ENCODE measurements at regions not wholly inside any gene's neighbourhood (a gene's known extent, or its start where the extent isn't known, plus 50 kb on each side); places are given as distances from the start of the nearest gene placed in this dataset.

GRCh38 chr4:13912966-13913365 lies 285.4 kb upstream of the BOD1L1 start:
- no peak for TF ChIP-seq YY1 (IDR thresholded peaks at IDR 0.05; ENCODE audit: insufficient read depth, insufficient read length)
- TF ChIP-seq SUZ12 (IDR thresholded peaks at IDR 0.05; ENCODE audit: extremely low read depth, insufficient read depth, insufficient read length) = no peak
- no peak for TF ChIP-seq ZNF274 (IDR thresholded peaks at IDR 0.05; ENCODE audit: low read depth, low read length)

Data from NT2/D1 (cell line).